NT2/D1 (cell line): ENCODE measurements at regions not wholly inside any gene's neighbourhood (a gene's known extent, or its start where the extent isn't known, plus 50 kb on each side); places are given as distances from the start of the nearest gene placed in this dataset.

Experiments
- YY1 ChIP-seq: IDR thresholded peaks from 2 replicates; pipeline ENCODE4 v1.6.1; 2011; ENCODE audit not compliant: insufficient read length, insufficient read depth
- ZNF274 ChIP-seq: IDR thresholded peaks from 2 replicates; pipeline ENCODE4 v1.6.1; 2011; ENCODE audit warnings: mild to moderate bottlenecking, low read depth, low read length

DNA sequence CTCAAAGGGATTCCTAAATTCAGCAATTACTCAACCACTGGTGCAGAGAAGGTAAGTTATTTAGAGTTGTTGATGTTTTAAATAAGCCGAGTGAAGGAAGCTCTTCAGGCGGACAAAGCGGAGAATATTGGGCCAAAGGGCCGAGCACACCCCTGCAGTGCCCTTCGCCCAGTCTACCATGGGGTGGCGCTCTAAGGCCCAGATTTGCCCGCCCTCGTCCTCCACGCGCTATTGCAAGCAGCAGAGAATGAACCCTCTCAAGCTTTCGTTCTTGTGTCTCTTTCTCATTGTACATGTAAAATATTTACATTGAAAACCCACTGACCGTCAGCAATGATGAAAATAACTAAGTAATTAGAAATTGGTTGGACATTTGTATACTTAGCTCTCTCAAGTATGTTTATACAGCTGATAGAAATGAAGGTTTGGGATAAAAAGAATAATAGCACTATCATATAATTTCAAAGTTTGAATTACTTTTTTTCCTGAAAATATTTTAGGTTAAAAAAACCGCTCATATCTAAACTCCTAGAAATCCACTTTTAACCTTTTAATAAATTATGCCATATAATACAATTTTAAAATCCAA is 195.0 kb upstream of the CEP162 start:
- TF ChIP-seq ZNF274 (no peak), YY1 (no peak)
